Panc1 (cell line): ENCODE measurements at regions not wholly inside any gene's neighbourhood (a gene's known extent, or its start where the extent isn't known, plus 50 kb on each side); places are given as distances from the start of the nearest gene placed in this dataset.

Experiments used
- ATAC-seq: fragments of 200-7000 bp; cut with Tn5 transposase; 2 replicates; pipeline ENCODE4 v1.9.1; 2020; ENCODE audit warnings: mild to moderate bottlenecking, moderate library complexity
- BruUV-seq: library from RNA; stranded (reverse); fragments of 400-500 nt; replicated peaks from 2 replicates; lab custom pipeline; 2021; lab: Mats Ljungman, UMichigan
- CTCF ChIA-PET: fragments of 300-600 bp; sonication (Branson Sonifier 250); formaldehyde crosslinking; loops from one replicate; lab custom pipeline; 2022; ENCODE audit warnings: antibody characterized with exemption; lab: Charles Lee
- POLR2A ChIA-PET: fragments of 300-600 bp; sonication (Branson Sonifier 250); formaldehyde crosslinking; loops from one replicate; lab custom pipeline; 2022; ENCODE audit warnings: antibody characterized with exemption; lab: Charles Lee
- DNase-seq: peaks from one replicate; pipeline ENCODE4 v3.0.0-alpha.2; 2010; ENCODE audit warnings: low read depth, low spot score
- H3K27ac ChIP-seq: 2 replicates; pipeline ENCODE4 v1.5.1; 2011; ENCODE audit warnings: mild to moderate bottlenecking, low read length, inconsistent platforms
- H3K27me3 ChIP-seq: fragments of 200-500 bp; sonication (Bioruptor generic); 2 replicates; pipeline ENCODE4 v1.6.0; 2014; ENCODE audit warnings: low read length, inconsistent platforms; ENCODE audit not compliant: control insufficient read depth, insufficient read depth
- H3K36me3 ChIP-seq: fragments of 200-500 bp; sonication (Bioruptor generic); 2 replicates; pipeline ENCODE4 v1.5.1; 2014; ENCODE audit warnings: inconsistent platforms, mild to moderate bottlenecking, low read length, moderate library complexity; ENCODE audit not compliant: control insufficient read depth, insufficient read depth
- H3K4me1 ChIP-seq: 2 replicates; pipeline ENCODE4 v1.5.1; 2011; ENCODE audit warnings: inconsistent platforms, mild to moderate bottlenecking, low read length, moderate library complexity; ENCODE audit not compliant: control insufficient read depth, insufficient read depth
- H3K4me3 ChIP-seq, 2 experiments: 2 replicates each; pipeline ENCODE4 v1.5.1; 2011 to 2012; ENCODE audit warnings: low read depth in 2 of 2, low read length in 2 of 2, mild to moderate bottlenecking in 2 of 2, inconsistent platforms in 1 of 2, moderate library complexity in 1 of 2
- H3K9me3 ChIP-seq: fragments of 200-500 bp; sonication (Bioruptor generic); 2 replicates; pipeline ENCODE4 v1.5.1; 2014; ENCODE audit warnings: low read depth, mild to moderate bottlenecking, inconsistent platforms, low read length, moderate library complexity; ENCODE audit not compliant: control insufficient read depth, insufficient read depth
- CTCF ChIP-seq: fragments of 450-650 bp; IDR thresholded peaks from 2 replicates; pipeline ENCODE4 v1.5.1; 2017; ENCODE audit warnings: mild to moderate bottlenecking
- POLR2AphosphoS5 ChIP-seq: IDR thresholded peaks from 2 replicates; pipeline ENCODE4 v1.6.1; 2012; ENCODE audit warnings: mild to moderate bottlenecking, low read depth, low read length, moderate library complexity
- REST ChIP-seq, 2 experiments: IDR thresholded peaks; 2 replicates each; pipeline ENCODE4 v1.6.1; 2011 to 2012; ENCODE audit warnings: low read depth in 2 of 2, control low read depth in 1 of 2, low read length in 1 of 2, mild to moderate bottlenecking in 1 of 2, moderate library complexity in 1 of 2; ENCODE audit not compliant: insufficient read depth in 1 of 2
- SIN3A ChIP-seq: IDR thresholded peaks from 2 replicates; pipeline ENCODE4 v1.6.1; 2012; ENCODE audit warnings: low read depth, mild to moderate bottlenecking, low read length, moderate library complexity, borderline replicate concordance; ENCODE audit not compliant: insufficient read depth
- TCF7L2 ChIP-seq: IDR thresholded peaks from 2 replicates; pipeline ENCODE4 v1.6.1; 2011; ENCODE audit warnings: mild to moderate bottlenecking, low read depth, low read length, inconsistent platforms
- in situ Hi-C: cut with HindIII; loops from 2 replicates; pipeline ENCODE4 v1.10.0; 2016; ENCODE audit warnings: low sequenced_read_pairs, low pct_unique_long_range_greater_than_20kb
- intact Hi-C: fragments of 100-400 bp; cut with micrococcal nuclease; formaldehyde crosslinking; loops from one replicate; pipeline ENCODE4 v1.10.0; 2022; ENCODE audit not compliant: unreplicated experiment

- in situ Hi-C loops: no loop called here
Measured at GRCh38 chr4:79492148-79492547, 84.1 kb upstream of the GK2 start.

GRCh38 chr4:79489506-79489905 is 81.5 kb upstream of the GK2 start:
- in situ Hi-C loops: no loop called here
- no TSS peak for BruUV-seq
- intact Hi-C loops: no loop called here
- Histone ChIP-seq H3K36me3 (no peaks in the 10 kb centered on the region), H3K4me3 (no peak overlapping the region), H3K27ac (no peak overlapping the region), H3K9me3 (no peaks in the 10 kb centered on the region), H3K27me3 (no peaks in the 10 kb centered on the region), H3K4me1 (no peaks in the 10 kb centered on the region)
- ChIA-PET POLR2A (no interaction called here), CTCF (no interaction called here)
- ATAC-seq: no peak
- TF ChIP-seq SIN3A: no peak
- TF ChIP-seq TCF7L2: no peak
- TF ChIP-seq POLR2AphosphoS5: no peak
- TF ChIP-seq CTCF: no peak
- no peak for TF ChIP-seq REST (IDR thresholded peaks at IDR 0.05; ENCODE audit: insufficient read depth in 1 of 2, low read depth in 2 of 2, low read length in 1 of 2)
- no peak for DNase-seq

More at GRCh38 chr4:79492148-79492547, 84.1 kb upstream of the GK2 start:
- no peak for TF ChIP-seq CTCF
- no peak for TF ChIP-seq SIN3A
- no peak for TF ChIP-seq POLR2AphosphoS5
- intact Hi-C loops: no loop called here
- DNase-seq (no peak), ATAC-seq (no peak)
- Histone ChIP-seq H3K4me3 (no peak overlapping the region), H3K4me1 (no peaks in the 10 kb centered on the region), H3K9me3 (no peaks in the 10 kb centered on the region), H3K27me3 (no peaks in the 10 kb centered on the region), H3K27ac (no peak overlapping the region), H3K36me3 (no peaks in the 10 kb centered on the region)
- no TSS peak for BruUV-seq
- POLR2A ChIA-PET: no interaction called here
- CTCF ChIA-PET: no interaction called here
